ENCODE measurements at regions not wholly inside any gene's neighbourhood (a gene's known extent, or its start where the extent isn't known, plus 50 kb on each side); places are given as distances from the start of the nearest gene placed in this dataset.
"Not testable (repeated sequence)": the region's sequence is repeated elsewhere in the genome, so short reads cannot be mapped to it uniquely, and the experiment has no call there.

DNA sequence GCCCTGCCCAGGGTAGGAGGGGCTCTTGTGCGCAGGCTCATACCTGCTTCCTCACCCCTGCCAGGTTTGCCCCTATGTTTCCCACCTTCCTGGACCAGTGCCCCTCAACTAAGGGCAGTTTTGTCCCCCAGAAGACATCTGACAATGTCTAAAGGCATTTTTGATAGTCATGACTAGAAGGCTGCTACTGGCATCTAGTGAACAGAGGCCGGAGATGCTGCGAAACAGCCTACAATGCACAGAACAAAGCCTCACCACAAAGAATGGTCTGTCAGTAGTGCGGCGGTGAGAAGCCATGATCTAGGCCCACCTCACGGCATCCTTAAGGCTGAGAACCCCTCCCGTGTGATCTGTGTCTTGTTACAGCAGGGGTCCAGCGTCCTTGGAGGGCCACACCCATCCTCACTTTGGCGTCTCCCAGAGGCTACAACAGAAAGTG is 96.0 kb downstream of the TMEM17 start:
- DNase-seq: no peak

- DNase-seq: no peak
These were observed 96.6 kb downstream of the TMEM17 start for GRCh38 chr2:62409442-62409841.

GRCh38 chr2:62408241-62408677 is 97.7 kb downstream of the TMEM17 start:
- no peak for DNase-seq

- DNase-seq: no peak
These were observed 98.2 kb downstream of the TMEM17 start for GRCh38 chr2:62407838-62408237.

DNA sequence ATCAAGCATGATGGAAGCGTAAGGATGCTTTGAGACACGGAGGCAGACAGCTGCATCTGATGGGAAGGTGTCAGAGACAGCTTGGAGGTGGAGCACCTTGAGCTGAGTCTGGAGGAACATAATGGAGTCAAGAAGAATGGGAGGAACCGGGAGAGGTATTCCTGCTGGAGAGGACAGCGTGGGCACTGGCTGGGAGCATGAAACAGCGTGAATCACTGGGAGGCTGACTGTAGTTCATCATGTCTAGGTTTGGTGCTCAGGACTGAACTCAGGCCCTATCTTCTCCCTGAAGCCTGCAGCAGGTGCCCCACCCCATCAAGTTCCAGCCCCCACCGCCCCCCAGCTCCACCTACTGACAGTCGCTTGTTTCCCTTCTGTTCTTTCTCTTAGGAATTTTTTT is 98.6 kb downstream of the TMEM17 start:
- DNase-seq: no peak

DNA sequence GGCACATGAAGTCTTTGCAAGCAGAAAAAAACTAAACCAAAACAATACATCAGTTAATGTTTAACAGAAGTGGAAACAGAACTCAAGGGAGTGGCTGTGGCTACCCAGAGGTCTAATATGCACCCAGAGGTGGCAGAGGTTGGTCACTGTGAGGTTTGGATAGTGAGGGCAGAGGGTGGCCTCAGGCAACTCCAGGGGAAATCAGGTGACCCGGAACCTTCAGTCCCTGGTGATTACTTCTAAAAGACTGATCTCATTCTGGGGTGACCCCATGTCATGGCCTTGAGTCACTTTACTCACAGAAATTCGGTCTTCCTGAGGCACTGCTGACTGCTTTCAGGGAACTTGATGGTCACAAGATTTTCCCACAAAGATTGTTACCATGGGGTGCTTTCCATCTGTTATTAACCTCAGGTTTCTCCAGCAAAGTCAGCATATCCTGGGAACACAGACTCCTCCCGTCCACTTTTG is 99.4 kb downstream of the TMEM17 start:
- DNase-seq: no peak

GRCh38 chr2:62404913-62405312 is 101.1 kb downstream of the TMEM17 start:
- DNase-seq: no peak

GRCh38 chr2:62402156-62402555 is 103.8 kb downstream of the TMEM17 start:
- no peak for DNase-seq

DNA sequence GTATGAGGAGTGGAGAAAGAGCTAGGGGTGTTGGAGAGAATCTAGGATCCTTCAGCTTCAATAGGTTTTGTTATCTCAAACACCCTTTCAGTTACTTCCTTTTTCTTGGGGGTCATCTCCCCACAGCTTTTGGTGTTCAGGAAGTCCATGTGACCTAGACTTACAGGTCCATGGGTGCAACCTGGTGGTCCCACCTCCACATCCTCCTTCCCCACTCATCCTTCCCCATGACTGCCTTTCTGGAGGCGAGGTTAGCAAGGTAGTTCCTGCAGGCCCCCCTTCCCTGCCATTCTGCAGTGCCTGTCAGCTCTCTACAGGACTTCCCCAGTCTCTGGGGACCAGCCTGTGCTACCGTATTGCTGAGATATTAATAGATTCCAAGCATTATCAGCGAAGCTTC is 107.6 kb downstream of the TMEM17 start:
- no peak for DNase-seq

DNA sequence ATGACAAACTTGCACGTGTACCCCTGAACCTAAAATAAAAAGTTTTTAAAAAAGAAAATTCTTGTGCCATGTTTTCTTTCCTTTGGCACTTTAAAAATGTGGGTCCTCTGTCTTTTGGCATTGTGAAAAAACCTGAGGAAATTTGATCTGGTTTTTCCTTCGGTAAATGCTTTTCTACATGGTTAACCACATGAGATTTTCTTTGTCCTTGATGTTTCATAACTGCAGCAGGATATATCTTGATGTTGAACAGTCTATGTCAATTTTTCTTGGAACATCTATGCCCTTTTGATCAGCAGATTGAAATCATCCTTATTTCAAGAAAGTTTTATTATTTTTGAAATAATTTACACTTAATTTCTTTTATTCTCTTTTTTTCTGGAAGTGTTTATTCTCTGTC is 109.1 kb downstream of the TMEM17 start:
- no peak for DNase-seq

DNA sequence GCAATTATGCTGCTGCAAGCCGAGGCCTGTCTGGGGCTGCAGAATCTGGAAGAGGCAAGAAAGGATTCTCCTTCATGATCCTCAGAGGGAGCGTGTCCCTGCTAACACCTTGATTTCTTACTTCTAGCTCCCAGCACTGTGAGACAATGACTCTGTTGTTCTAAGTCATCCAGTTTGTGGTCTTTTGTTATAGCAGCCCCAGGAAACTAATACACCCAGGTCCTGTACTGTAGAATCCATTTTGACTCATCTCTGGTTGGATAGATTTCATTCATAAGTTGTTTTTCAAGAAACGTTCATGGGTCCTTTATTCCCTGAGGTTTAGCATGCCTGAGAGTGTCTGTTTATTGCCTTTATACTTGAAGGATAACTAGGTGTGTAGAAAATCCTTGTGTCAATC is 112.7 kb downstream of the TMEM17 start:
- DNase-seq: no peak

DNA sequence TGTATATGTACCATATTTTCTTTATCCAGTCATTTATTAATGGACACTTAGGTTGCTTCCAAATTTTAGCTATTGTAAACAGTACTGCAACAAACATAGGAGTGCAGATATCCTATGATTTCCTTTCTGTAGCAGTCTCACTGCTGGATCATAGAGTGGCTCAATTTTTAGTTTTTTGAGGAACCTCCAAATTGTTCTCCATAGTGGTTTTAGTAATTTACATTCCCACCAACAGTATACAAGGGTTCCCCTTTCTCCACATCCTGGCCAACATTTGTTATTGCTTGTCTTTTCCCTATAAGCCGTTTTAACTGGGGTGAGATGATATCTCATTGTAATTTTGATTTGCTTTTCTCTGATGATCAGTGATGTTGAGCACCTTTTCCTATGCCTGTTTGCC is 114.3 kb downstream of the TMEM17 start:
- DNase-seq: no peak

DNA sequence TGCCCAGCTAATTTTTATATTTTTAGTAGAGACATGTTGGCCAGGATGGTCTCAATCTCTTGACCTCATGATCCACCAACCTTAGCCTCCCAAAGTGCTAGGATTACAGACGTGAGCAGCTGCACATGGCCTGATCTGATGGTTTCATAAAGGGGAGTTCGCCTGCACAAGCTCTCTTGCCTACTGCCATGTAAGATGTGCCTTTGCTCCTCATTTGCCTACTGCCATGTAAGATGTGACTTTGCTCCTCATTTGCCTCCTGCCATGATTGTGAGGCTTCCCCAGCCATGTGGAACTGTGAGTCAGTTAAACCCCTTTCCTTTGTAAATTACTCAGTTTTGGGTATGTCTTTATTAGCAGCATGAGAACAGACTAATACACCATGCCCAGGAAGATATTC is 119.6 kb downstream of the TMEM17 start:
- not testable (repeated sequence) for DNase-seq

GRCh38 chr2:62383846-62384245 is 122.1 kb downstream of the TMEM17 start:
- DNase-seq: no peak

GRCh38 chr2:62382757-62383156 is 123.2 kb downstream of the TMEM17 start:
- DNase-seq: no peak

DNA sequence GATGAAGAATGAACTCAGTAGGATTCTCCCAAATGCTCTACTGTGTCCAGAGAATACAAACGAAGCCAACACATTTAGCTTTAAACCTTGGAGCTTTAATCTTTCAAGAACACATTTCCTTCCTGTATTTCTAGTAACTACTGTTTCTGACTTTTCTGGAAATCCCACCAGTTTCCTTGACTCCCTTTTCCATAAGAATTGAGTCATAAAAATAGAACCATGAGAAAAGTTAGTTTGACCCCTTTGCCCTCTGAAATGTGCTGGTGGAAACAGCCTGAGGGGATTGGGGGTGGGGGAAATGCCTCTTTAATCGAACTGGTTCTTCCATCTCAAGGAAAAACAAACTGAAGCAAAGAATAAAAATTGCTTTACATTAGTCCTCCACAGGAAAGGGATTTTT is 123.9 kb downstream of the TMEM17 start:
- no peak for DNase-seq

- DNase-seq: no peak
These were observed 124.3 kb downstream of the TMEM17 start for GRCh38 chr2:62381656-62382055.

GRCh38 chr2:62379566-62379965 is 126.4 kb downstream of the TMEM17 start:
- no peak for DNase-seq

- no peak for DNase-seq
These were observed 130.9 kb downstream of the TMEM17 start for GRCh38 chr2:62375113-62375420.

GRCh38 chr2:62374301-62375112 is 131.5 kb downstream of the TMEM17 start:
- DNase-seq: no peak

GRCh38 chr2:62372824-62373223 is 133.2 kb downstream of the TMEM17 start:
- no peak for DNase-seq

DNA sequence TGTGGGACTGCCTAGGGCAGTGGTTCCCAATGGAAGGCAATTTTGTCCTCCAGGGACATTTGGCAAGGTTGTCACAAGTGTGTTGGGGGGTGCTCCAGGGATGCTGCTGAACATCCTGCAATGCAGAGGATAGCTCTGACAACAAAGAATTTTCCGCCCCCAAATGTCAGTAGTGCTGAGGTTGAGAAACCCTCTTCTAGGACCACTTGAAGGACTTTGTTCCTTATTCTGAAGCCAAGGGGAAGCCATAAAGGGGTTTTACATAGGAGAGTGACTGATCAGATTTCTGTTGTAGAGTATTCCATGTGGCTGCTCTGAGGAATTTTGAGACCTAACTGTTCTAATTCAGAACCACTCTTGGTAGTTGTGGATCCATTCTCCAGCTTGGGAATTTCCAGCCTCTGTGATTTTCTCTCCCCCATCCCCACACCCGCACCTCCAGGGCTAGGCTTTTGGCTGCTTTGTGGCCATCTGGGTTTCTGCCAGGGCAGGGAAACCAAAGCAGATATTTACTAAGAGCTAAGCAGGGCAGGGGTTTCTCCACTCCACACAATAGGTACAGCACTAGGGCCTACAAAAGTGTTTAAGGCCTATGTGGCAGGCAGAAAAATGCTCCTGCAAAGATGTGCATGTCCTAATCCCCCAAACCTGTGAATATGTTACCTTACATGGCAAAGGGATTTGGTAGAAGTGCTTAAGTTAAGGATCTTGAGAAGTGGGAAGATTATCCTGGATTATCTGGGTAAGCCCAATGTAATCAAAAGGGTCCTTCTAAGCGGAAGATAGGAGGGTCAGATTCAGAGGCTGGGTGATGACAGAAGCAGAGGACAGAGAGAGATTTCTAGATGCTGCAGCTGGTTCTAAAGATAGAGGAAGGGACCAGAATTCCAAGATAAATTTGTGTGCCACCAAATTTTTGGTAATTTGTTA is 135.4 kb downstream of the TMEM17 start:
- DNase-seq: no peak

DNA sequence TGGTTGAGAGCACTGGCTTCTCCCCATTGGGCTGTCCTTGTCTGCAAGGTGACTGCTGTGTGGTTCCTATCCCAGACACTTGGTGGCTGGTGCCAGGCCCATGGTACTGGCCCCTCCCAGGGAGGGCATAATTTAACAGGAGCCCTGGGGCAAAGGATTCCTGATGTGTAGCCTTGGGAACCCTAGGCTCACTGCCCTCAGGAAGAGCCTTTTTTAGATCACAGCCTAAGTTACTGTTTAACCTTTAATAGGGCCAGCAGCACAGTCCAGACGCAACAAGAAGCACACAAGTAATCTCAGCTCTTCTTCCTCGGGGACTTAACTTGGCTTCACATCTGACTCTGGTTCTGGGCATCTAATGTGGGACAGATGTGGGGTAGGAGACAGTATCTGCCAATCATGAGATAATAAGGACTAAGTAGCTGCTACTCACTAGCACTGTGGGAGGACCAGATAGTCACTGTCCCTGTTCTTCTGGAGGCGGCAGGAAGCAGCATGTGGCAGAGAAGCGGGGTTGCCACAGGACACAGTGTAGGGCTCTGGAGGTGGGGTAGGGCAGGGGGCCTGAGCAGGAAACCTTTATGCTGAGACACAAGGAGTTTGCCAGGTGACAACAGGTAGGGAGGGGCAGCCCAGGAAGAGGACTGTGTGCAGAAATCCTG is 136.3 kb downstream of the TMEM17 start:
- no peak for DNase-seq
